ENCODE measurements at regions not wholly inside any gene's neighbourhood (a gene's known extent, or its start where the extent isn't known, plus 50 kb on each side); places are given as distances from the start of the nearest gene placed in this dataset.

DNA sequence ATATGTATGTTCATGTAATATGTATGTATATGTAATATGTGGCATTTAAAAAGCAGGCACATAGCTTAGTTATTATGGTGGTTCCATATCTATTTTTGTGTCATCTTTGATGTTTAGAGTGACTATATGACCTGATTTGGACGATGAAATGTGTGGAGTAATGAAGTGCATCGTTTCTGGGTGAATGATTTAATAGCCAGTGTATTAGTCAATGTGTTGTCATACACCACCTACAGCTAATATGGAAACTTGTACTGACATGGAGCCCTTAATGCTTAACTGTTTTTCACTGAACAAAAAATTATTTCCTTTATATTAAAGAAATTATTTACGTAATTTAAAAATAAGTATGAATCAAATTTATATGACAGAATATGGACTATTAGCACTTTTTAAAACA, 292.3 kb upstream of the FSTL5 start:
- DNase-seq: no peak

DNA sequence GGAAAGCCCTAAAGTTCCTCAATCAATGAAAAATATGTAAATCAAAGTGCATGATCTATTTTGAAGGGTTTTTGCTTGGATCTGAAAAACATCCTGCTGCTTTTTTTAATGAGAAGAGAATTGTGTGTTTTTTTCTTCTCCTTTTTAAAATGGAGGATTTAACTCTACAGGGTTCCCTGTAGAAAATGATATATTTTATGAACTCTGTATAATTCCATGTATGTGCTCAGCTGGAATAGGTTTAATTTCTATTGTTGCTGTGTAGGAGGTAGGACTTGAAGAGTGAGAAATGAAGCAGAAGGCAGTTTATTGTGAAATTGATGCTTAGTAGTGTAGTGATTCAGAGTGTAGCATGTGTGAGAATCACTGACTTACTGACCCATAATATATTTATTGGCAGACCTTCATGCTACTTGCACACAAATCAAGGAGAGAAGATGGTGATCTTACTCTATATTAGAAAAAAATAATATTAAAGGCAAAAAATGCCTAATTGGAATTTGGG, 286.8 kb upstream of the FSTL5 start:
- DNase-seq: no peak

DNA sequence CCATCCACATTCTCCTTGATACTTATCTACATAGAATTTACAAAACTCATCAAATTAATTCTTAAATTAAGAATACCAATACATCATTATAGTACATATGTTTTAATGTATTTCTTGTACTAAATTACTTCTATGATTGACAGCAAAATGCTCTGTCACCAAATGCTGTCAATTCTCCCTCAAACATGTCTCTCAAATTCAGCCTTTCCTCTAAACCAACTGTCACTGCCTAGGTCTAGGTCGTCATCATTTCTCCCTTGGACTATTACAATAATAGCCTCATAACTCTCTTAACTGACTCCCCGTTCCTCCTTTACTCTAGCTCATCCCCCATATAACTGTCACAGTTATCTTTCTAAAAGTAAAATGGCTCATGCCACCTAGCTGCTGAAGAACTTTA, 279.7 kb upstream of the FSTL5 start:
- DNase-seq: no peak

GRCh38 chr4:162442128-162442527, 278.3 kb upstream of the FSTL5 start:
- DNase-seq: no peak

DNA sequence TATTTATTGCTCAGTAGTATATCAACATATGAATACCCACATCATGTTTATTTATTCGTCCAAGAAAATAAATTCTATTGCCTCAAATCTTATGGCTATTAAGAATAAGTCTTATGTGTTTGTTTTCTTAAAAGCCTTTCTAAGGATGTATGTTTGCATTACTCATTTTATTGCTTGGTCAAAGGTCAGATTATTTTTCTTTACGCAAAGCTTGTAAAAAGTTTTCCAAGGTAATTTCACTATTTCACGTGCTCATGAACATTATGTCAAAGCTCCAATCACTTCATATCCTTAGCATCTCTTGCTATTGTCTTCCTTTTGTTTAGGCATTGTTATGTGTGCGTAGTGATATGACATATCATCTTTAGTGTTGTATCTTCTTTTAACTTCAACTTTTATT, 258.5 kb upstream of the FSTL5 start:
- no peak for DNase-seq

DNA sequence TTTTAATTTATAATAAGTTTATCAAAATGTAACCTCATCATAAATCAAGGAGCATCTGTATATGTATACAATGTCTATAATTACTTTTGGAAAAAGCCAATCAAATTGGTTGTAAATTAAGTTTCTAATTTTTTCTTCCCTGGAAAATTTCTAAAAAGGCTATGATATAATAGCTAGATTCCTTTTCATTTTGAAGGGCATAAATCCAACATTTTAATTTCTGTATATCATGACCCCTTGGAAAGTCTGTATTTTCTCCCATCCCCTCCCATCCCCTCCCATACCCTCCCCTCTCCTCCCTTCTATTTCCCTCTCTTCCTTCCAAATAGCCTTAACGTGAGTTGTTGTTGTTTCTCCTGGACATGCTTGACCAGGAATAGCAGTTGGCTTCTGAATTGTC, 247.1 kb upstream of the FSTL5 start:
- DNase-seq: no peak

GRCh38 chr4:162409048-162409447, 245.2 kb upstream of the FSTL5 start:
- no peak for DNase-seq

DNA sequence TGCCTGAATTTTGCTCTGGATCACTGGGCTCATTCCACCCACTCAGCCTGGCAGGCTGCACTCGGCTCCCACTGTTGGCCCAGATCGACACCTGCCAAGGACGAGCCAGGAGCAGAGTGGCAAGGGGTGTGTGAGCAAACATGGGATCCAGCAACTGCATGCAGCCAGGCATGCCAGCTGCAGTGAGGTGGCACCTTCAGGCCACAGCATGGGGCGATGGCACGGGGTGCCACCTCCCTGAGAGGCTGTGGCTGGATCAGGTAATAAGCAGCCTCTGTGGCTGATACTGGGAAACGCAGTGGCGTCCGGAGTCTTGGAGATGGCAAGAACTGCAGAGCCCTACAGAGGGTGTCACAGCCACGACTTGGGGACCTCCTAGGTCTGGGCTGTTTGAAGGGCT, 244.5 kb upstream of the FSTL5 start:
- DNase-seq: no peak

DNA sequence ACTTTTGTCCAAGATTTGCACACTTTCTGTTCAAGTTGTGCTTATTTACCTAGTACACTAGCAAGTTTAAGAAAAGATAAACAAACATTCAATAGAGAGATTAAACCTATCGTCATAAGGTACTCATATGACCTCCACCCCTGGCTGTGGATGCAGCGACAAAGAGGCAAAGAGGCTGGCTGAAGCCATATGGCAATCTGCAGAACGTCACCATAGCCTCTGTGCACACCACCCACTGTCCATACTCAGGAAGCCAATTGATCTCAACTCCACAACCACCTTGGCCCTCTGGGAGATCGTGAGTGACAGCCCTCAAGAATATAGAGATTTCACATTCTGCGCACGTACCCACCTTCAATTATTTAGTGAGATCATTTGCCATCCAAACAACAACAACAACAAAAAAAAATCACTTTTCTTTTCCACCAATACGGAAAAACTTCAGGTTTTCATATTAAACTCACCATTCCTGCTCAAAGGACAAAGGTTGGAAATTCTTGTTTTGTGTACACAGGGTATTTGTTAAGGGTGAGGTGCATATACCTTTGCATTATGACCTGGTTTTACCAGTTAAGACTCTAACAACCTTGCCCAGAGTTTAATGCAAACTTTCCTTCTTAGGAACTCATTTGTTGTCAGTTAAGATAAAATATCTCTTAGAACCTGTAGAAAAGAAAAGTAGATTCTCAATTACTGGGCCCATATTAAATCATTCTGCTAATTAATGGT, 243.0 kb upstream of the FSTL5 start:
- DNase-seq: no peak

DNA sequence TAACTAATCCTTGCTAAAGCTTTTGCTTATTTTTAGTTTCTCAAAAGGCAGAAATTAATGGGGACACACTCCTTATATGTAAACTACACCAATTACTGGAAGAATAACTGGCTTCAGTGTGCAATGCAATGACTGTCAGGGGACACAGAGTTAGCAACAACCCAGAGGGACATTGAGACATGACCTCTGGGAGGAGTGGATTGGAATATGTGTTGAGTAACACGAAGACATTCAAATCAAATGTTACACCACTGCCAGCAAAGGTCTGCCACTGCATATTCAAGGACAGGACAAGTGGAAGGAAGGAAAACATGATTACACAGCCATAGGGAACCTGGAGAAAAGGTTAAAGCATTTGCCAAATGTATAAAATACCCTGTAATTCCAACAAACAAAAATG, 240.1 kb upstream of the FSTL5 start:
- DNase-seq: no peak

DNA sequence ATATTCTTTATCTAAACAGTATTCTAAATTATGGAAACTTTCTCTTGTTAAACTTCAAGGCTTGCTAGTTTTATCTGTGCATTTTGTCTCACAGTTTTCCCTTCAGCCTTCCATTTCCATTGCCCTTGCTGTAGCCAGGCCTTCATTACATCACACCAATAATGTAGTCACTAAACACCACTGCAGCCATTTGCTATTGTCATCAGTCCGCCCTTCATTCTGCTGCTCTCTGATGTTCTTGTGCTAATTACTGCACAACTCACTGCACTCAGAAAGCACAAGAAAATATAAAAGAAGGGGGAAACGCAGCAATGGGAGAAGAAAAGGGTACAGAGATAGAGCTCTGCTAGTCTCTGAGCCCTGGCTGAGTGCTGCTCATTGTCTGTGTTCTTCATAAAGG, 239.6 kb upstream of the FSTL5 start:
- DNase-seq: no peak

- DNase-seq: no peak
Measured at GRCh38 chr4:162401021-162401420, 237.2 kb upstream of the FSTL5 start.

DNA sequence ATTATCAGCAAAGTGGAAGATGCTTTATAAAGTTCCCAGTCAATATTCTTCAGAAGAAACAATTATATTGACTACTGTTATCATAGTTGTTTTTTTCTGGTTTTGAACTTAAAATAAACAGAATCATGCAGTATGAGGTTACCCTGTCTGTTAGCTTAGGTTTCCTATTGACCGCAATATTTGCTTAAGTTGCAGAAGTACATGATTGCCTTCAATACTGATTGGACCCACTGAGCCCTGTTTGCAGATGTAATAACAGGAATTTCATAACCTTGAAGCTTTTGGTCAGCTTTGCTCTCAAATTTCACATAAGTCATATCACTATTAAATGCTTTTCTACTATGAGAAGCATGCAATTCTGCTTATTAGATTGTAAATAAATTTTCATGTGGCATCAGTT, 229.1 kb upstream of the FSTL5 start:
- DNase-seq: no peak

DNA sequence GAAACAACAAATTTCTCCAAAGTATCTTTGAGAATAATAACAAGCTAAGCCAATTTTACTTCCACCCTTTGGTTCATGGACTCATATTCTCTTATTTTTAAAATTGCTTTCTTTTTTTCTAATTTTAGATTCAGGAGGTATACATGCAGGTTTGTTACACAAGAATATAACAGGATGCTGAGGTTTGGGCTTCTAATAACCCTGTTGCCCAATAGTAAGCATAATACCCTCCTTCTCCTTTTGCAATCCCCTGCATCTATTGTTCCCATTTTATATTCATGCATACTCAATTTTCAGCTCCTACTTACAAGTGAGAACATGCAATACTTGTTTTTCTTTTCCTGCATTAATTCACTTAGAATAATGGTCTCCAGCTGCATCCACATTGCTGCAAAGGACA, 202.3 kb upstream of the FSTL5 start:
- no peak for DNase-seq

- no peak for DNase-seq
Measured at GRCh38 chr4:162364651-162365050, 200.9 kb upstream of the FSTL5 start.

DNA sequence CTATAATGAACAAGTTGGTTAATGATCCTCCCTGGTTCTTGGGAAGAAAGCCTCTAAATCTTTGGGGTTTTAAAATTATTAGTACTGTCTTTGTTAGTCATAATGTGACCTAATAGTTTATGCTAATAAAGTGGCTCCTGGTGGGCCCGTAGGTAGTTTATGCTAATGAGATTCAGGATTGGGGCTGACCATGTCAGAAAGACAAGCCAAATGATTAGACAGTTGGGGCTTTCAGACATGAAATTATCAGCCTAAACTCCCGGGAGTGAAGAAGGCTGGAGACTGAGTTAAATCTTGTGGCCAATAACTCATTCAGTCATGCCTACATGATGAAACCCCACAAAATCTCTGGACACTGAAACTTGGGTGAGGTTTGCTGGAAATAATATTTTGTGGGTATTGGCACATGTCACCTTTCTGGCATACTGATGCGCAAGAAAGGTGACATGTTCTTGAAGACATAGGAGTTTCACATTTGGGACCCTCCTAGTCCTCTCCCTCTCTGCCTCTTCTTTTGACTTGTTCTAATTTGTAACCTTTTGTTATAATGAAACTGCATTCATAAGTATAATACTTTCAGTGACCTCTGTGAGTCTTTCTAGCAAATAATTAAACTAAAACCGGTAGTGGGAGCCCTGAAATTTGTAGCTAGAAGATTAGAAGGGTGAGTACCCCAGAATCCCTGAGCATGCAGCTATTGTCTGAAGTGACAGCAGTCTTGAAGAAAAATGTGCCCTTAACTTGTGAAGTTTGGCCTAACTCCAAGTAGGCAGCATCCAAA, 196.8 kb upstream of the FSTL5 start:
- no peak for DNase-seq

- no peak for DNase-seq
Measured at GRCh38 chr4:162356181-162356580, 192.4 kb upstream of the FSTL5 start.

DNA sequence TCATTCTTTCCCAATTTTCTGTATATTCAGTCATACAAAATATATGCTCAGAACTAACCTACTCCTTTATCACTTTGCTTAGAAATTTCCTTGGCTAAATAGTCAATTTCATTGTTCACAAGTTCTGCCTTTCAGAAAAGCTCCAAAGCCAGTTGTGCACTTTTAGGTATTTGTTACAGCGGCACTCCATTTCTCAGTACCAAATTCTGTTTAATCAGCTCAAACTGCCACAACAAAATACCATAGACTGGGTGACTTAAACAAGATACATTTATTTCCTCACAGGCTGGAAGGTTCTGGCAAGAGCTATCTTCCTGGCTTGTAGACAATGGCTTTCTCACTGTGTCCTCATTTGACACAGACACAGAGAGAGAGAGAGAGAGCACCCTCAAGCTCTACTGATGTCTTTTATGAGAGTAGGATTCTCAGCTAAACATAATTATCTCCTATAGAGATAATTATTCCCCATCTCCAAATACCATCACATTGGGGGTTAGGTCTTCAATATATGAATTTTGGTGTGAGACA, 188.8 kb upstream of the FSTL5 start:
- DNase-seq: no peak

- DNase-seq: no peak
Measured at GRCh38 chr4:162350331-162350730, 186.5 kb upstream of the FSTL5 start.

GRCh38 chr4:162349395-162349794, 185.6 kb upstream of the FSTL5 start:
- no peak for DNase-seq

DNA sequence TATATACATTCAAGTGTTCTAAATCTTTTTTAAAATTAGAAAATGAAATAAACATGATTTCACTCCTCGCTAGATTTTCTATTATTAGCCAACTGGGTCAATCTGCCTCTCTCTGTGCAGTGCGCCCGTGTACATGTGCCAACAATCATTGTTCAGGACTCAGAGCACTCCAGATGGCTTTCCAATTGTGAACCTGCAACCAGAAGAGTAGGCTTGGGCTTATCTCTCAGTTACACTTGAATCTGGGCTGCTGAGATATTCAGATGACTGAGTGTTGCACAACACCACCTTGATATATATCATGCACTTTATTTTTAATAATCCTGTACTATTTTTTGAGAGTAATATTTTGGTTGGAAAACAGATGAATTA, 184.0 kb upstream of the FSTL5 start:
- DNase-seq: no peak

DNA sequence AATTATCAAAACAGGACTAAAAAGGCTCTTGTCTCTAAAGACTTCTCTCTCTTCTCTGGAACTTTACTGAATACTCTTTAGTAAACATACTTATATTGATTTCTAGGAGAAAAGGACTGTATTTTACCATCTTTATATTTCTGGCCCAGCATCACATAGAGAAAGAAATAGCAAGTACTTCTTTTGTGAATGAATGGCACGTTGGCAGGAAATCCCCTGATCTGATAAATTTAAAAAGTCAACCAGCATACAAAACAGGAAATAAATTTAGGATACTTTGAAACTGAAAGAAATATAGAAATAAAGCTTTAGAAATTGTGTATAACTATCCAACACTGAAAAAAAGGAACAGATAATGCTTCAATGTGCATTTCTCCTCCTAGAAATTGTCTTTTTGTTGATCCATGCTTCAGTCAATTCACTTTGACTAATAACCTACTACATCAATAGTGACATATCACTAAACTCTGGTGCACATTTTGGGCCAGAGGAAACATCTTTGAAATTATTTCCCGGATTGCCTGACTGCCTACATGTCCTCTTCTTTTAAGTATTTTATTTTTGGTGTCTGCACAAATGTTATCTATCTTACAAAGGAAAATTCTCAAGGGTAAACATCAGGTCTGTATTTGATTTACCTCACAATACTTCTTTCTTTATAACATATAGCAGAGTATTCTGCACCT, 183.5 kb upstream of the FSTL5 start:
- no peak for DNase-seq

- DNase-seq: no peak
Measured at GRCh38 chr4:162343967-162344366, 180.2 kb upstream of the FSTL5 start.

DNA sequence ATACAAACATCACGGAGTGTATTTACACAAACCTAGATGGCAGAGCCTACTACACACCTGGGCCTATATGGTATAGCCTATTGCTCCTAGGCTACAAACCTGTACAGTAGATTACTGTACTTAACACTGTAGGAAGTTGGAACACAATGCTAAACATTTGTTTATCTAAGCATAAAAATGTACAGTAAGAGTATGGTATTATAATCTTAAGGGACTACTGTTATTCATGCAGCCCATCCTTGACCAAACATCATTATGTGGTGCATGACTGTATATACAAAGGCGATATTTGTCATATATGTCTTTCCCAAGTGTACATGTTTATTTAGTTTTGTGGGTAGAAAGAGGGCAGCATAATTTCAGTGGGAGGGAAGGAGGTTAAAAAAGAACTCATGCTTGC, 177.7 kb upstream of the FSTL5 start:
- no peak for DNase-seq
